CD4-positive, alpha-beta T cell (primary cell): ENCODE measurements at regions not wholly inside any gene's neighbourhood (a gene's known extent, or its start where the extent isn't known, plus 50 kb on each side); places are given as distances from the start of the nearest gene placed in this dataset.

Source experiments
- ATAC-seq: fragments of 200-7000 bp; cut with Tn5 transposase; one replicate; pipeline ENCODE4 v1.10.0; 2022; ENCODE audit warnings: mild to moderate bottlenecking; ENCODE audit not compliant: poor library complexity
- CTCF ChIA-PET: fragments of 350-600 bp; sonication (Branson Sonifier 250); formaldehyde crosslinking; loops from one replicate; lab custom pipeline; 2021; ENCODE audit warnings: antibody characterized with exemption, inconsistent platforms; lab: Charles Lee
- POLR2A ChIA-PET: fragments of 350-600 bp; sonication (Branson Sonifier 250); formaldehyde crosslinking; loops from one replicate; lab custom pipeline; 2021; ENCODE audit warnings: antibody characterized with exemption, inconsistent platforms; lab: Charles Lee
- DNase-seq, 14 experiments: peaks; one replicate each; pipeline ENCODE4 v3.0.0-alpha.2; 2013 to 2020; ENCODE audit warnings: mixed read lengths in 2 of 14
- H3K27ac ChIP-seq, 2 donors: one replicate each; pipeline versions ENCODE4 v1.5.1 to v1.7.0; 2013; ENCODE audit warnings: low read length in 2 of 2, low read depth in 1 of 2, mild to moderate bottlenecking in 1 of 2
- H3K27me3 ChIP-seq, 2 experiments: 1 replicate in 1 of 2; 2 replicates in 1 of 2; pipeline versions ENCODE4 v1.6.1 to v1.7.0; 2013; ENCODE audit warnings: low read length in 2 of 2, control low read depth in 1 of 2, mild to moderate bottlenecking in 1 of 2, moderate library complexity in 1 of 2; ENCODE audit not compliant: insufficient read depth in 2 of 2, control insufficient read depth in 1 of 2
- H3K36me3 ChIP-seq: one replicate; pipeline ENCODE4 v1.6.1; 2013; ENCODE audit warnings: low read length, control low read depth; ENCODE audit not compliant: insufficient read depth
- H3K4me1 ChIP-seq: one replicate; pipeline ENCODE4 v1.6.1; 2013; ENCODE audit warnings: low read length, control low read depth; ENCODE audit not compliant: insufficient read depth
- H3K4me3 ChIP-seq: one replicate; pipeline ENCODE4 v1.5.1; 2013; ENCODE audit warnings: mild to moderate bottlenecking, low read length, moderate library complexity
- H3K9me3 ChIP-seq, 2 experiments: 1 replicate in 1 of 2; 2 replicates in 1 of 2; pipeline versions ENCODE4 v1.6.1 to v1.7.0; 2013; ENCODE audit warnings: low read length in 2 of 2, mild to moderate bottlenecking in 2 of 2, control low read depth in 1 of 2, moderate library complexity in 1 of 2; ENCODE audit not compliant: control insufficient read depth in 1 of 2, insufficient read depth in 1 of 2
- H3K27ac Mint-ChIP-seq: one replicate; pipeline ENCODE4 v1.8.0; 2020; ENCODE audit warnings: mixed read lengths
- H3K27me3 Mint-ChIP-seq: one replicate; pipeline ENCODE4 v1.8.0; 2021; ENCODE audit warnings: mixed read lengths
- H3K36me3 Mint-ChIP-seq: one replicate; pipeline ENCODE4 v1.8.0; 2021; ENCODE audit warnings: low read depth, mixed read lengths
- H3K4me1 Mint-ChIP-seq: one replicate; pipeline ENCODE4 v1.8.0; 2021; ENCODE audit warnings: low read depth, mixed read lengths
- H3K4me3 Mint-ChIP-seq: one replicate; pipeline ENCODE4 v1.8.0; 2020; ENCODE audit warnings: mild to moderate bottlenecking, mixed read lengths
- H3K9me3 Mint-ChIP-seq: one replicate; pipeline ENCODE4 v1.8.0; 2020; ENCODE audit warnings: mixed read lengths
- intact Hi-C, 2 experiments: fragments of 100-400 bp; cut with DNase I in 1 of 2; cut with micrococcal nuclease in 1 of 2; formaldehyde crosslinking; loops; one replicate each; pipeline versions ENCODE4 v1.15.1 to v1.9.0; 2023 to 2025; cut with DNase I, micrococcal nuclease
- TF ChIP-seq, protein P1 (sequence below): fragments of 200-600 bp; IDR thresholded peaks from one replicate; pipeline ENCODE4 v1.8.0; 2022; ENCODE audit warnings: antibody characterized with exemption, mild to moderate bottlenecking

- no peaks in the 10 kb centered on the region for H3K36me3 ChIP-seq
- Mint-ChIP-seq H3K4me3 (no peak overlapping the region), H3K27me3 (no peaks in the 10 kb centered on the region), H3K27ac (no peak overlapping the region), H3K4me1 (no peaks in the 10 kb centered on the region), H3K9me3 (no peaks in the 10 kb centered on the region), H3K36me3 (no peaks in the 10 kb centered on the region)
- no peak overlapping the region for H3K27ac ChIP-seq
- ATAC-seq: no peak
- no peak overlapping the region for H3K4me3 ChIP-seq
- TF ChIP-seq, protein P1, sequence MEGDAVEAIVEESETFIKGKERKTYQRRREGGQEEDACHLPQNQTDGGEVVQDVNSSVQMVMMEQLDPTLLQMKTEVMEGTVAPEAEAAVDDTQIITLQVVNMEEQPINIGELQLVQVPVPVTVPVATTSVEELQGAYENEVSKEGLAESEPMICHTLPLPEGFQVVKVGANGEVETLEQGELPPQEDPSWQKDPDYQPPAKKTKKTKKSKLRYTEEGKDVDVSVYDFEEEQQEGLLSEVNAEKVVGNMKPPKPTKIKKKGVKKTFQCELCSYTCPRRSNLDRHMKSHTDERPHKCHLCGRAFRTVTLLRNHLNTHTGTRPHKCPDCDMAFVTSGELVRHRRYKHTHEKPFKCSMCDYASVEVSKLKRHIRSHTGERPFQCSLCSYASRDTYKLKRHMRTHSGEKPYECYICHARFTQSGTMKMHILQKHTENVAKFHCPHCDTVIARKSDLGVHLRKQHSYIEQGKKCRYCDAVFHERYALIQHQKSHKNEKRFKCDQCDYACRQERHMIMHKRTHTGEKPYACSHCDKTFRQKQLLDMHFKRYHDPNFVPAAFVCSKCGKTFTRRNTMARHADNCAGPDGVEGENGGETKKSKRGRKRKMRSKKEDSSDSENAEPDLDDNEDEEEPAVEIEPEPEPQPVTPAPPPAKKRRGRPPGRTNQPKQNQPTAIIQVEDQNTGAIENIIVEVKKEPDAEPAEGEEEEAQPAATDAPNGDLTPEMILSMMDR: no peak
- POLR2A ChIA-PET: no interaction called here
- intact Hi-C loops: no loop called here
- CTCF ChIA-PET: no interaction called here
- H3K27me3 ChIP-seq: no peaks in the 10 kb centered on the region
- no peak for DNase-seq
- peaks cover 0 to 5% of the 10 kb centered on the region in 2 experiments for H3K9me3 ChIP-seq
- no peaks in the 10 kb centered on the region for H3K4me1 ChIP-seq
Observed at GRCh38 chr11:127339376-127339775, 338.8 kb upstream of the KIRREL3 start.

DNA sequence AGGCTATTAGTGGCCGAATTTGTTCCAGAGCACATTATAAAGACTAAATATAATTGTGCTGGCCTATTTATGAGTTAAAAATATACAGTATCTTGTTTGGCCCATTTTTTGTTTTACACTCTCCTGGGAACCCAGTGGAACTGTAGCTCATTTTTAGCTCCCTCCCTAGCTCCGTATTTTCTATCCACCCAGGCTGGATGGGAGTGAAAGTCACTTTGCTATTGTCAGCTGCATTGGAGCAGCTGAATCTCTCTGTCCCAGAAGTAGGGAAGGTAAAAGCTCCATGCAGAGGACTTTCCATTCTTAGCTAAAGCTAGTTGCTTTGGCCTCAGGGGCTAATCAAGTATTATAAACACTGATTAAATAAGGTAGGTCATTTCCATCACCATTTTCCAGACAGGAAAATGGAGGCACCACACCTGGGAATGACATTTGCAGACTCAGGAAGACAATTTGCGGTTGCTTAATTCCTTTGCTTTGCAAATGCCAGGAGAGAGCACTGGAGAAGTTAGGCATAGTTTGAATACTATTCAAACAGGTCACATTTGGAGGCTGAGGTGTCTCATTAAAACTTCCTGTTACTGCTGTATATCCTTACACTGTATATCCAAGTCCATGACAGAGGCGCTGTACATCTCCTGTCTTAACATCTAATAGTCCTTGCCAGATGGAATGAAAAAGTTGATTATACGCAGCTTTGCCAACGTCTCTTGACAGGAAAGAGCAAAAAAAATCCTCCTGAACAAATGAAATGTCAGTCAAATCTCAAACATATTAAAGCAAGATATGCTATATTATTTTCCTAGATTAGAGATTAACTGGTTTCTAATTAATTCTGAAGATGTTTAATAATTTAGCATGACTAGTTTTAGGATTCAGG lies 338.1 kb upstream of the KIRREL3 start:
- no peak overlapping the region for H3K4me3 ChIP-seq
- H3K36me3 Mint-ChIP-seq: no peaks in the 10 kb centered on the region
- no peak overlapping the region for H3K27ac ChIP-seq
- CTCF ChIA-PET: no interaction called here
- H3K27me3 ChIP-seq: no peaks in the 10 kb centered on the region
- no peaks in the 10 kb centered on the region for H3K4me1 ChIP-seq
- H3K27me3 Mint-ChIP-seq: no peaks in the 10 kb centered on the region
- no peaks in the 10 kb centered on the region for H3K4me1 Mint-ChIP-seq
- H3K27ac Mint-ChIP-seq: no peak overlapping the region
- intact Hi-C loops: no loop called here
- peaks cover 0 to 10% of the 10 kb centered on the region in 2 experiments for H3K9me3 ChIP-seq
- no peak for ATAC-seq
- TF ChIP-seq, protein P1: no peak
- H3K9me3 Mint-ChIP-seq: peaks cover under 1% of the 10 kb centered on the region
- H3K36me3 ChIP-seq: no peaks in the 10 kb centered on the region
- H3K4me3 Mint-ChIP-seq: no peak overlapping the region
- POLR2A ChIA-PET: no interaction called here
- DNase-seq: no peak

DNA sequence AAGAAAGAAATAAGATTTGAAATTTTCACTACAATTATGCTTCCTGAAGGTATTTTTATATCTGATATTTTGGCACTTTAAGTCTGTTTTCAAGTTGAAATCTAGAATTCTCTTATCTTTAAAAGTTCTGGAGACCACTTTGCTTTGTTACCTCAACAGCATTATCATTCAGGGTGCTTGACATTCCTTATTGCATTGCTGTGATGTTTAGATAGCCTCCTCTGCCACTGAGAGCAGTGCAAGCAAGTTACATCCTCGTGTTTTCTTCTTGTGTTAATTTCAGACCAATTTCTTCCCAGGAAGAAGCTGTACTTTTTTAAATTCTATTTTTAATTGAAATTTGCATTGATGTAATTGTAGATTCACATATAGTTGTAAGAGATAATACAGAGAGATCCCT lies 333.9 kb upstream of the KIRREL3 start:
- Mint-ChIP-seq H3K4me3 (no peak overlapping the region), H3K9me3 (peaks cover 7% of the 10 kb centered on the region), H3K27ac (no peak overlapping the region), H3K4me1 (no peaks in the 10 kb centered on the region), H3K27me3 (no peaks in the 10 kb centered on the region), H3K36me3 (no peaks in the 10 kb centered on the region)
- H3K36me3 ChIP-seq: no peaks in the 10 kb centered on the region
- H3K4me1 ChIP-seq: no peaks in the 10 kb centered on the region
- intact Hi-C loops: no loop called here
- no peaks in the 10 kb centered on the region for H3K27me3 ChIP-seq
- ChIA-PET POLR2A (no interaction called here), CTCF (no interaction called here)
- H3K27ac ChIP-seq: no peak overlapping the region
- H3K9me3 ChIP-seq: peaks cover 0 to 10% of the 10 kb centered on the region in 2 experiments
- H3K4me3 ChIP-seq: no peak overlapping the region
- TF ChIP-seq, protein P1: no peak
- DNase-seq (no peak), ATAC-seq (no peak)
